Endodermal cell (in vitro differentiated cells): ENCODE measurements at regions not wholly inside any gene's neighbourhood (a gene's known extent, or its start where the extent isn't known, plus 50 kb on each side); places are given as distances from the start of the nearest gene placed in this dataset.

ENCODE experiments used
- DNase-seq: peaks from one replicate; pipeline ENCODE4 v3.0.0-alpha.2; 2017
- H3K27ac ChIP-seq: 2 replicates; pipeline ENCODE4 v1.5.1; 2013; ENCODE audit warnings: mild to moderate bottlenecking, low read depth, low read length, moderate library complexity
- H3K27me3 ChIP-seq: 2 replicates; pipeline ENCODE4 v1.6.1; 2013; ENCODE audit warnings: mild to moderate bottlenecking, low read length, moderate library complexity; ENCODE audit not compliant: insufficient read depth, control insufficient read depth, poor library complexity, severe bottlenecking
- H3K36me3 ChIP-seq: 2 replicates; pipeline ENCODE4 v1.7.0; 2013; ENCODE audit warnings: mild to moderate bottlenecking, low read length, moderate library complexity; ENCODE audit not compliant: control insufficient read depth, insufficient read depth
- H3K4me1 ChIP-seq: one replicate; pipeline ENCODE4 v1.7.0; 2013; ENCODE audit warnings: low read length; ENCODE audit not compliant: control insufficient read depth, insufficient read depth
- H3K4me3 ChIP-seq: 2 replicates; pipeline ENCODE4 v1.5.1; 2013; ENCODE audit warnings: mild to moderate bottlenecking, low read length, moderate library complexity
- H3K9ac ChIP-seq: 2 replicates; pipeline ENCODE4 v1.6.1; 2013; ENCODE audit warnings: mild to moderate bottlenecking, low read length, moderate library complexity; ENCODE audit not compliant: poor library complexity, severe bottlenecking; ENCODE audit errors: extremely low read depth
- H3K9me3 ChIP-seq: 2 replicates; pipeline ENCODE4 v1.6.1; 2013; ENCODE audit warnings: mild to moderate bottlenecking, low read length, moderate library complexity; ENCODE audit not compliant: control insufficient read depth
- H3K27ac Mint-ChIP-seq: 2 replicates; pipeline ENCODE4 v1.8.0; 2020; ENCODE audit warnings: mixed read lengths
- H3K27me3 Mint-ChIP-seq: 2 replicates; pipeline ENCODE4 v1.8.0; 2021; ENCODE audit warnings: mild to moderate bottlenecking, mixed read lengths; ENCODE audit not compliant: insufficient read depth
- H3K36me3 Mint-ChIP-seq: 2 replicates; pipeline ENCODE4 v1.8.0; 2020; ENCODE audit warnings: low read depth, mixed read lengths
- H3K4me1 Mint-ChIP-seq: 2 replicates; pipeline ENCODE4 v1.8.0; 2020; ENCODE audit warnings: mixed read lengths
- H3K4me3 Mint-ChIP-seq: 2 replicates; pipeline ENCODE4 v1.8.0; 2020; ENCODE audit warnings: mild to moderate bottlenecking, moderate library complexity, mixed read lengths
- H3K9me3 Mint-ChIP-seq: 2 replicates; pipeline ENCODE4 v1.8.0; 2020; ENCODE audit warnings: mild to moderate bottlenecking, mixed read lengths
- WGBS, 2 experiments: methylation state at CpG; one replicate each; pipeline versions ENCODE4 v1.1.5 to v1.1.7; 2013; ENCODE audit warnings: missing lambda C conversion rate in 2 of 2, mixed read lengths in 1 of 2; ENCODE audit not compliant: insufficient coverage in 1 of 2, insufficient read length in 1 of 2; 5-methylcytosine and 5-hydroxymethylcytosine counted together
- TF ChIP-seq, protein P1 (sequence below): fragments of 200-600 bp; sonication (generic); conservative IDR thresholded peaks from 2 replicates; pipeline ENCODE4 v1.5.0; 2021; ENCODE audit warnings: antibody characterized with exemption, mild to moderate bottlenecking

DNA sequence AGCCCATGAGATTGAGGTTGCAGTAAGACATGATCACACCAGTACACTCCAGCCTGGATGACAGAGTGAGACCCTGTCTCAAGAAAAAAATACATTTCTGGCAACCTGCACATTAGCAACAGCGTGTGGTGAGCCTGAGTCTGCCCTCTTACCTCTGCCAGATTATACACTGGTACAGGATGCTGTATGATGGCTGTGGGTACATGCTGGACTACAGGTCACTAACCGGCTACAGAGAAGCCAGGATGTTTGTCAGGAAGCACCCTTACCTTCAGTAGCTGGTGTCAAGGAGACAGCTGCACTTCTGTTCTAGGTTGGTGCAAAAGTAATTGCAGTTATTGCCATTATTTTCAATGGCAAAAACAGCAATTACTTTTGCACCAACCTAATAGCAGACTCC is 575.7 kb downstream of the NPHP4 start:
- Mint-ChIP-seq H3K27me3 (peaks cover 8% of the 10 kb centered on the region), H3K9me3 (no peaks in the 10 kb centered on the region), H3K4me1 (peaks cover 3% of the 10 kb centered on the region), H3K27ac (no peak overlapping the region), H3K36me3 (no peaks in the 10 kb centered on the region), H3K4me3 (no peak overlapping the region)
- no peak for DNase-seq
- no peaks in the 10 kb centered on the region for H3K4me1 ChIP-seq
- no peak overlapping the region for H3K4me3 ChIP-seq
- no peaks in the 10 kb centered on the region for H3K9me3 ChIP-seq
- 91 to 100% methylated on average over 1 to 2 of the region's 2 CpGs for WGBS, 2 experiments
- no peak overlapping the region for H3K27ac ChIP-seq
- no peaks in the 10 kb centered on the region for H3K27me3 ChIP-seq
- H3K36me3 ChIP-seq, result no peaks in the 10 kb centered on the region
- TF ChIP-seq, protein P1, sequence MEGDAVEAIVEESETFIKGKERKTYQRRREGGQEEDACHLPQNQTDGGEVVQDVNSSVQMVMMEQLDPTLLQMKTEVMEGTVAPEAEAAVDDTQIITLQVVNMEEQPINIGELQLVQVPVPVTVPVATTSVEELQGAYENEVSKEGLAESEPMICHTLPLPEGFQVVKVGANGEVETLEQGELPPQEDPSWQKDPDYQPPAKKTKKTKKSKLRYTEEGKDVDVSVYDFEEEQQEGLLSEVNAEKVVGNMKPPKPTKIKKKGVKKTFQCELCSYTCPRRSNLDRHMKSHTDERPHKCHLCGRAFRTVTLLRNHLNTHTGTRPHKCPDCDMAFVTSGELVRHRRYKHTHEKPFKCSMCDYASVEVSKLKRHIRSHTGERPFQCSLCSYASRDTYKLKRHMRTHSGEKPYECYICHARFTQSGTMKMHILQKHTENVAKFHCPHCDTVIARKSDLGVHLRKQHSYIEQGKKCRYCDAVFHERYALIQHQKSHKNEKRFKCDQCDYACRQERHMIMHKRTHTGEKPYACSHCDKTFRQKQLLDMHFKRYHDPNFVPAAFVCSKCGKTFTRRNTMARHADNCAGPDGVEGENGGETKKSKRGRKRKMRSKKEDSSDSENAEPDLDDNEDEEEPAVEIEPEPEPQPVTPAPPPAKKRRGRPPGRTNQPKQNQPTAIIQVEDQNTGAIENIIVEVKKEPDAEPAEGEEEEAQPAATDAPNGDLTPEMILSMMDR, result no peak
- no peak overlapping the region for H3K9ac ChIP-seq

DNA sequence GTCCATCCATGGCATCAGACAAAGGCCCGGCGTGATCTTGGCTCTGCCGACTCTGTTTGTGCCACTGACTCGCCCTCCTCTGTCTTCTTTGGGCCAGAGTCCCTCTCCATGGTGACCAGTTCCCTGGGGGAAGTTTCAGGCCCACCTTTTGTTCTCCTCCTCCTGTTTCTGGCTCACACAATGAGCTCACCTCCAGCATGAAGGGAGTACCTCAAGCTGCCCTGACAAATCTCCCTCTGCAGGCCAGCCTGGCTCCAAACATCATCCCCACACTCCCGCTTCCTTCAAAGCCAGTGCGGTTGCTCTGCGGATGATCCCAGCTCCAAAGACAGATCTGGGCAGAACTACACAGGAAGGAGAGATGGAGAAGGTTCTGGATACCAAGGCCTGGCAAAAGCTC is 576.6 kb downstream of the NPHP4 start:
- no peak overlapping the region for H3K27ac Mint-ChIP-seq
- no peaks in the 10 kb centered on the region for H3K36me3 Mint-ChIP-seq

DNA sequence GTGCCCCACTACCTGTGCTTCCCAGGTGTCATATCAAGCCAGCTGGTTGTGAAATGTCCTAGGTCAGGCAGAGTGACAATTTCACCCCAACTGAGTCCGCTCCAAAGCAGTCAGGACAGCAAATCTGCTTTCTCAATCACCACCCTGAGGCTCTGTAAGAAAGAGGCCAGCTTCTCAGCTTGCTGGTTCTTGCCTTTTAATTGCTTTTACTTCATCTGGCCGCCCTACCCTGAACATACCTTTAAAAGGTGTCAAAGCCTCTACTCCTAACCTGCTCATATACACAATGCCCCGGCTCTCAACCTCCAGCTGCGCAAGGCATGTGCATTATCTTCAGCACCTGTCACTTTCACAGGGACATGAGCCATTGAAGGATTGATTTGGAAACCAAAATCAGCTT is 581.6 kb downstream of the NPHP4 start:
- Mint-ChIP-seq H3K36me3 (no peaks in the 10 kb centered on the region), H3K27ac (no peak overlapping the region), H3K4me1 (peaks cover 2% of the 10 kb centered on the region), H3K4me3 (no peak overlapping the region), H3K9me3 (no peaks in the 10 kb centered on the region), H3K27me3 (peaks cover 3% of the 10 kb centered on the region)
- Histone ChIP-seq H3K4me1 (no peaks in the 10 kb centered on the region), H3K36me3 (no peaks in the 10 kb centered on the region), H3K27ac (no peak overlapping the region), H3K27me3 (no peaks in the 10 kb centered on the region), H3K9me3 (no peaks in the 10 kb centered on the region), H3K4me3 (no peak overlapping the region), H3K9ac (no peak overlapping the region)
- TF ChIP-seq, protein P1, result no peak
- DNase-seq, result no peak
- 92 to 97% methylated on average over 1 to 4 of the region's 4 CpGs for WGBS, 2 experiments

More for the DNA sequence above, 576.6 kb downstream of the NPHP4 start:
- peak; percentile 71 for DNase-seq
- no peak overlapping the region for H3K9ac ChIP-seq
- H3K9me3 ChIP-seq, result no peaks in the 10 kb centered on the region
- H3K4me3 ChIP-seq, result no peak overlapping the region
- no peak overlapping the region for H3K27ac ChIP-seq
- H3K4me1 ChIP-seq, result no peaks in the 10 kb centered on the region
- H3K27me3 Mint-ChIP-seq, result peaks cover 5% of the 10 kb centered on the region
- no peaks in the 10 kb centered on the region for H3K9me3 Mint-ChIP-seq
- H3K27me3 ChIP-seq, result no peaks in the 10 kb centered on the region
- 83 to 90% methylated on average over 6 to 7 of the region's 7 CpGs for whole genome bisulfite sequencing, 2 experiments
- TF ChIP-seq, protein P1, result peak; percentile 65
- H3K4me3 Mint-ChIP-seq, result no peak overlapping the region
- peaks cover 3% of the 10 kb centered on the region for H3K4me1 Mint-ChIP-seq
- H3K36me3 ChIP-seq, result no peaks in the 10 kb centered on the region
